ENCODE measurements at regions not wholly inside any gene's neighbourhood (a gene's known extent, or its start where the extent isn't known, plus 50 kb on each side); places are given as distances from the start of the nearest gene placed in this dataset.

- H3K4me1 ChIP-seq = no peaks in the 10 kb centered on the region
- no peaks in the 10 kb centered on the region for H3K36me3 ChIP-seq
- ATAC-seq (no peak), DNase-seq (no peak)
- 85 to 90% (median 87%) methylated on average over 17 of the region's 17 CpGs for WGBS, 4 donors
- no peak overlapping the region for H3K4me3 ChIP-seq
- peaks cover 0 to 8% (median 0%) of the 10 kb centered on the region in 12 donors for H3K9me3 ChIP-seq
- no peak overlapping the region for H3K27ac ChIP-seq
- no peaks in the 10 kb centered on the region for H3K27me3 ChIP-seq
- TF ChIP-seq CTCF (IDR thresholded peaks at IDR 0.05) = no peak
- intact Hi-C loops (cut with DNase I) = no loop called here
Observed at GRCh38 chr6:168903613-168904345, 349.9 kb downstream of the THBS2 start.

- no peaks in the 10 kb centered on the region for H3K4me1 ChIP-seq
- no peaks in the 10 kb centered on the region for H3K27me3 ChIP-seq
- no peak for ATAC-seq
- intact Hi-C loops (cut with DNase I) = no loop called here
- no peak for TF ChIP-seq POLR2A (IDR thresholded peaks at IDR 0.05)
- no peak for TF ChIP-seq CTCF (IDR thresholded peaks at IDR 0.05)
- no peak overlapping the region for H3K4me3 ChIP-seq
- peaks cover 0 to 3% (median 0%) of the 10 kb centered on the region in 12 donors for H3K9me3 ChIP-seq
- no peak for DNase-seq
- no peak overlapping the region for H3K27ac ChIP-seq
- no peaks in the 10 kb centered on the region for H3K36me3 ChIP-seq
- 74 to 86% (median 78%) methylated on average over 6 of the region's 6 CpGs for WGBS, 4 donors
Observed at GRCh38 chr6:168902075-168902474, 351.6 kb downstream of the THBS2 start.

GRCh38 chr6:168901076-168901475 is 352.6 kb downstream of the THBS2 start:
- H3K27me3 ChIP-seq = no peaks in the 10 kb centered on the region
- ATAC-seq (no peak), DNase-seq (no peak)
- no peak for TF ChIP-seq CTCF (IDR thresholded peaks at IDR 0.05)
- TF ChIP-seq POLR2A (IDR thresholded peaks at IDR 0.05) = no peak
- no peaks in the 10 kb centered on the region for H3K36me3 ChIP-seq
- intact Hi-C loops (cut with DNase I) = no loop called here
- peaks cover 0 to 3% (median 0%) of the 10 kb centered on the region in 12 donors for H3K9me3 ChIP-seq
- no peak overlapping the region for H3K4me3 ChIP-seq
- H3K27ac ChIP-seq = no peak overlapping the region
- no peaks in the 10 kb centered on the region for H3K4me1 ChIP-seq
- 90 to 92% (median 91%) methylated on average over 19 of the region's 19 CpGs for WGBS, 4 donors

- no peak overlapping the region for H3K27ac ChIP-seq
- intact Hi-C loops (cut with DNase I) = loop anchor here in 6 of 10 donors (5.0 to 10.0 kb wide), 4 partner anchors 621 to 1638 kb away; no protein-coding TSS in a partner anchor
- H3K36me3 ChIP-seq = no peaks in the 10 kb centered on the region
- H3K27me3 ChIP-seq = peaks cover 0 to 3% (median 0%) of the 10 kb centered on the region in 9 donors
- peaks cover 0 to 2% (median 0%) of the 10 kb centered on the region in 12 donors for H3K9me3 ChIP-seq
- H3K4me1 ChIP-seq = peaks cover 0 to 4% (median 0%) of the 10 kb centered on the region in 12 donors
- 65 to 76% (median 73%) methylated on average over 9 of the region's 9 CpGs for WGBS, 4 donors
- no peak for ATAC-seq
- H3K4me3 ChIP-seq = no peak overlapping the region
- TF ChIP-seq POLR2A (IDR thresholded peaks at IDR 0.05) = no peak
- no peak for TF ChIP-seq CTCF (IDR thresholded peaks at IDR 0.05)
- DNase-seq = no peak
Observed at GRCh38 chr6:168896321-168896720, 357.3 kb downstream of the THBS2 start.

Data from heart left ventricle (tissue), 16 donors.